Spleen (tissue), 11 donors: ENCODE measurements at regions not wholly inside any gene's neighbourhood (a gene's known extent, or its start where the extent isn't known, plus 50 kb on each side); places are given as distances from the start of the nearest gene placed in this dataset.

ENCODE experiments used
- DNase-seq: peaks from one replicate; pipeline ENCODE4 v3.0.0-alpha.2; 2020
- H3K27ac ChIP-seq, 8 donors: fragments of 200-600 bp; sonication (generic) in 7 of 8; 1 replicate in 4 of 8; 2 replicates in 4 of 8; pipeline versions ENCODE4 v1.5.0 to v1.8.0; 2016 to 2021; ENCODE audit warnings: inconsistent platforms in 4 of 8, mild to moderate bottlenecking in 4 of 8, moderate library complexity in 1 of 8
- H3K27me3 ChIP-seq, 7 donors: fragments of 200-600 bp; sonication (generic) in 6 of 7; replicated peaks in 1 of 7; 1 replicate in 4 of 7; 2 replicates in 3 of 7; pipeline versions ENCODE4 v1.5.0 to v1.8.0; 2016 to 2021; ENCODE audit warnings: inconsistent platforms in 3 of 7, mild to moderate bottlenecking in 1 of 7
- H3K36me3 ChIP-seq, 6 donors: fragments of 200-600 bp; sonication (generic) in 5 of 6; 1 replicate in 4 of 6; 2 replicates in 2 of 6; pipeline versions ENCODE4 v1.5.0 to v1.8.0; 2016 to 2021; ENCODE audit warnings: inconsistent platforms in 2 of 6
- H3K4me1 ChIP-seq, 6 donors: fragments of 200-600 bp; sonication (generic) in 5 of 6; 1 replicate in 3 of 6; 2 replicates in 3 of 6; pipeline versions ENCODE4 v1.5.0 to v1.8.0; 2016 to 2021; ENCODE audit warnings: inconsistent platforms in 3 of 6
- H3K4me3 ChIP-seq, 8 donors: fragments of 200-600 bp; sonication (generic) in 7 of 8; 1 replicate in 4 of 8; 2 replicates in 4 of 8; pipeline versions ENCODE4 v1.5.0 to v1.8.0; 2016 to 2021; ENCODE audit warnings: inconsistent platforms in 4 of 8, mild to moderate bottlenecking in 4 of 8, moderate library complexity in 2 of 8
- H3K9me3 ChIP-seq, 8 donors: fragments of 200-600 bp; sonication (generic) in 7 of 8; 1 replicate in 4 of 8; 2 replicates in 4 of 8; pipeline versions ENCODE4 v1.5.0 to v1.8.0; 2016 to 2021; ENCODE audit warnings: inconsistent platforms in 4 of 8
- POLR2A ChIP-seq, 3 donors: fragments of 450-650 bp; IDR thresholded peaks; one replicate each; pipeline ENCODE4 v1.5.1; 2017; ENCODE audit warnings: antibody characterized with exemption in 3 of 3, mild to moderate bottlenecking in 1 of 3
- POLR2AphosphoS5 ChIP-seq, 3 donors: sonication (generic); formaldehyde crosslinking; IDR thresholded peaks; one replicate each; pipeline ENCODE4 v1.5.1; 2017; ENCODE audit warnings: antibody characterized with exemption in 3 of 3
- WGBS, 5 donors: extraction: QIAGEN DNeasy Blood & Tissue Kit in 3 of 5; methylation state at CpG; one replicate each; pipeline versions ENCODE4 v1.1.5 to v1.1.7; 2013 to 2018; 5-methylcytosine and 5-hydroxymethylcytosine counted together
- intact Hi-C: fragments of 100-400 bp; cut with DNase I; formaldehyde crosslinking; loops from one replicate; pipeline ENCODE4 v1.15.0; 2023; ENCODE audit warnings: low total_unique reads
- TF ChIP-seq, protein P1 (sequence below), 11 experiments: fragments of 200-600 bp in 7 of 11; fragments of 450-650 bp in 4 of 11; sonication (generic) in 4 of 11; IDR thresholded peaks in 8 of 11; conservative IDR thresholded peaks in 3 of 11; 1 replicate in 7 of 11; 2 replicates in 4 of 11; pipeline versions ENCODE4 v1.4.0 to v1.8.0; 2016 to 2021; ENCODE audit warnings: antibody characterized with exemption in 11 of 11, inconsistent platforms in 4 of 11, mild to moderate bottlenecking in 1 of 11
- donor health status: healthy with polysubstance abuse.
- donor health status: DM: no; HTN: no; CAD: no; lungs with moderate emphysema.
- donor health status: DM: no; HTN: no; CAD: no.
- donor health status: Bipolar disorder and iron deficiency.
- donor health status: healthy.
- donor health status: DM: no; HTN: no; CAD: no.
- donor health status: DM: yes; HTN: yes; CAD: no.

DNA sequence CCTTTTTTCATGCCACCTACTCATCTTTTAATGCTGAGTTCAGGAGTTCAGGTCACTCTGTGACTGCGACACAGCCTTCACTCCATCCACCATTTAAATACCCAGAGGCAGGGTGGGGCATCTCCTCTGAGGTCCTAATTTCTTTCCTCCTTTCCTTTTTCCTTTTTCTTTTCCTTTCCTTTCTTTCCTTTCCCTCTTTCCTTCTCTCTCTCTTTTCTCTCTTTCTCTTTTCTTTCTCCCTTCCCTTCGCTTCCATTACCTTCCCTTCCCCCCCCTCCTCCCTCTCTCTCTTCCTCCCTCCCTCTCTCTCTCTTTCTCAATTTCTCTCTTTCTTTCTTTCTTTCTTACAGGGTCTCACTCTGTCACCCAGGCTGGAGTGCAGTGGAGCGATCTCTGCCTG, 145.9 kb upstream of the SVIL start:
- DNase-seq = no peak
- no peak overlapping the region for H3K4me3 ChIP-seq
- H3K27ac ChIP-seq = no peak overlapping the region
- intact Hi-C loops = no loop called here
- no peaks in the 10 kb centered on the region for H3K9me3 ChIP-seq
- 77 to 96% (median 87%) methylated on average over 3 of the region's 3 CpGs for WGBS, 5 donors
- no peaks in the 10 kb centered on the region for H3K4me1 ChIP-seq
- TF ChIP-seq POLR2AphosphoS5 (IDR thresholded peaks at IDR 0.05) (no peak), POLR2A (IDR thresholded peaks at IDR 0.05) (no peak)
- TF ChIP-seq, protein P1, sequence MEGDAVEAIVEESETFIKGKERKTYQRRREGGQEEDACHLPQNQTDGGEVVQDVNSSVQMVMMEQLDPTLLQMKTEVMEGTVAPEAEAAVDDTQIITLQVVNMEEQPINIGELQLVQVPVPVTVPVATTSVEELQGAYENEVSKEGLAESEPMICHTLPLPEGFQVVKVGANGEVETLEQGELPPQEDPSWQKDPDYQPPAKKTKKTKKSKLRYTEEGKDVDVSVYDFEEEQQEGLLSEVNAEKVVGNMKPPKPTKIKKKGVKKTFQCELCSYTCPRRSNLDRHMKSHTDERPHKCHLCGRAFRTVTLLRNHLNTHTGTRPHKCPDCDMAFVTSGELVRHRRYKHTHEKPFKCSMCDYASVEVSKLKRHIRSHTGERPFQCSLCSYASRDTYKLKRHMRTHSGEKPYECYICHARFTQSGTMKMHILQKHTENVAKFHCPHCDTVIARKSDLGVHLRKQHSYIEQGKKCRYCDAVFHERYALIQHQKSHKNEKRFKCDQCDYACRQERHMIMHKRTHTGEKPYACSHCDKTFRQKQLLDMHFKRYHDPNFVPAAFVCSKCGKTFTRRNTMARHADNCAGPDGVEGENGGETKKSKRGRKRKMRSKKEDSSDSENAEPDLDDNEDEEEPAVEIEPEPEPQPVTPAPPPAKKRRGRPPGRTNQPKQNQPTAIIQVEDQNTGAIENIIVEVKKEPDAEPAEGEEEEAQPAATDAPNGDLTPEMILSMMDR (IDR thresholded peaks at IDR 0.05 in 8 of 11, conservative IDR thresholded peaks at IDR 0.05 in 3 of 11) = no peak
- H3K27me3 ChIP-seq = peaks cover 0 to 26% (median 0%) of the 10 kb centered on the region in 7 donors
- no peaks in the 10 kb centered on the region for H3K36me3 ChIP-seq

DNA sequence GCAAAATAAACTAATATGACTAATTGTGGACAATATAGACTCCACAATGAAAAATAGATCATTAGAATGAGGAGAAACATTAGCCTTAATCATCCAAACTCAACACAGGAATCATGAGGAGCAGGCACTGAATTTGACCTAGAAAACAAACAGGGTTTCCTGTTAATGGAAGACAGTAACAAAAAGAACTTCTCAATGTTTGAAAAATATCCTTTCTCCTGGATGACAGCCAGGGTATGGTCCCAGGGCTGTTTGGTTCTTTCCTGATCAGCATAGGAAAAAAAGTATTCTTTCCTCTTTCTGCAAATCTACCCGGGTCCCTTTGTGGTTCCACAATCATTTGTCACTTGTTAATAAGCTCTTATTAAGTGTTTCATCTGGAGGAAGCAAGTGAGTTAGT, 145.3 kb upstream of the SVIL start:
- no peaks in the 10 kb centered on the region for H3K4me1 ChIP-seq
- no peaks in the 10 kb centered on the region for H3K36me3 ChIP-seq
- H3K9me3 ChIP-seq = no peaks in the 10 kb centered on the region
- no peak overlapping the region for H3K27ac ChIP-seq
- peaks cover 0 to 28% (median 0%) of the 10 kb centered on the region in 7 donors for H3K27me3 ChIP-seq
- intact Hi-C loops = no loop called here
- TF ChIP-seq POLR2AphosphoS5 (IDR thresholded peaks at IDR 0.05) = no peak
- WGBS, 5 donors = 0 to 8% (median 7%) methylated on average over 1 of the region's 1 CpG
- H3K4me3 ChIP-seq = no peak overlapping the region
- DNase-seq = no peak

DNA sequence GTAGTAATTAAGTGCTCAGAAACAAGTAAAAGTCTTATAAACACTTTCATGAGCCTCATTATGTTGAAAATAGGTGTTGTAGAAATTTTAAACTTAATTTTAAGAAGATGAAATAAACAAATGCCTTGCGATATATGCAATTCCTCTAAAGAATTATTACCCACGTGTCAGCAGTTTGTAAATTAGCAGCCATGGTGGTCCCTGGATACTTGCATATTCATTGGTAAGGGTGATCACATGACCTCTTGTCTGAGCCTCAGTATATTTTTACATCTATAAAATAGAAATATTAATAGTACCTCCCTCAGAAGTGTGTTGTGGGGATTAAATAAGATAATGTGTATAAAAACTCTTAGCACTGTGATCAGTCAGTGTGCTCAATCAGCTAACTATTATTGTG, 141.5 kb upstream of the SVIL start:
- TF ChIP-seq POLR2AphosphoS5 (IDR thresholded peaks at IDR 0.05) = no peak
- TF ChIP-seq POLR2A (IDR thresholded peaks at IDR 0.05) = no peak
- TF ChIP-seq, protein P1 (IDR thresholded peaks at IDR 0.05 in 8 of 11, conservative IDR thresholded peaks at IDR 0.05 in 3 of 11) = no peak
- intact Hi-C loops = no loop called here
- WGBS, 5 donors = 81 to 95% (median 89%) methylated on average over 2 of the region's 2 CpGs
- Histone ChIP-seq H3K36me3 (no peaks in the 10 kb centered on the region), H3K4me3 (no peak overlapping the region), H3K4me1 (peaks cover 0 to 7% (median 0%) of the 10 kb centered on the region in 6 donors), H3K27ac (no peak overlapping the region), H3K27me3 (peaks cover 0 to 12% (median 0%) of the 10 kb centered on the region in 7 donors), H3K9me3 (no peaks in the 10 kb centered on the region)
- no peak for DNase-seq

DNA sequence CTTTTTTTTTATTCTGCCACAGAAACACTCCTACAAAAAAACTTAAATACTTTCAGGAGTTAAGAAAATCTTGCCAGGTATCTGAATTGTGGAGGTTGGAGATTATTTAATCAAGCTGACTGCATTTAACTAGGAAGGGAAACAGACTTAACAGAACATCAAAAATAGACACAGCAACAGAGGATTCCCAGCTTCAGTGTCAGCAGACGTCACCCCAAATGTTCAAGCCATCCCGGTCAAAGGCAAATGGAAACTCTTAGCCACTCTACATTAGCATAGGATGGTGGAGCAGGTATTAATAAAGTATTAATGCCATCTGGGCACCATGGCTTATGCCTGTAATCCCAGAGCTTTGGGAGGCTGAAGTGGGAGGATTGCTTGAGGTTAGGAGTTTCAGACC, 139.7 kb upstream of the SVIL start:
- WGBS, 5 donors = 81 to 91% (median 89%) methylated on average over 2 of the region's 2 CpGs
- DNase-seq = no peak
- H3K36me3 ChIP-seq = no peaks in the 10 kb centered on the region
- TF ChIP-seq, protein P1 (IDR thresholded peaks at IDR 0.05 in 8 of 11, conservative IDR thresholded peaks at IDR 0.05 in 3 of 11) = no peak
- no peak for TF ChIP-seq POLR2A (IDR thresholded peaks at IDR 0.05)
- TF ChIP-seq POLR2AphosphoS5 (IDR thresholded peaks at IDR 0.05) = no peak
- H3K4me1 ChIP-seq = peaks cover 0 to 7% (median 0%) of the 10 kb centered on the region in 6 donors
- intact Hi-C loops = no loop called here
- H3K27me3 ChIP-seq = peaks cover 0 to 18% (median 0%) of the 10 kb centered on the region in 7 donors
- H3K9me3 ChIP-seq = no peaks in the 10 kb centered on the region
- no peak overlapping the region for H3K27ac ChIP-seq
- no peak overlapping the region for H3K4me3 ChIP-seq

DNA sequence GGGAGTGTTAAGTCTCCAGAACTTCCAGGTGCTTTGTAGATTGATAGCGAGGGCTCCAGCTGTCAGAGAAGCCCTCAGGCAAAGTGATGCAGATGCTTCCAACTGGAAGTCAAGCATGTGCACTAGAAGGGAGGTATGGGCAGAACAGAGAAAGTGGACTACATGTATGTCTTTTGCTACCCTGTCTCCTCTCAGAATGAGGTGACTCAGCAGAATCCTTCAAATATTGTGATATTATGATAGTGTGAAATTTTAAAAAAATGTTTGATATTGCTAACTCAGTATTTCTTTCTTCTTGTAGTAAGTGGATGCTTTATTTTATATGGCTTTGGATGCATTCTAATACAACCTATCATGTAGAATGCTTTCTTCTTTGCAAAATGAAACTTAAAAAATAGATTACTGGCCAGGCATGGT, 138.9 kb upstream of the SVIL start:
- intact Hi-C loops = no loop called here
- Histone ChIP-seq H3K27ac (no peak overlapping the region), H3K36me3 (no peaks in the 10 kb centered on the region), H3K4me3 (no peak overlapping the region), H3K27me3 (peaks cover 0 to 13% (median 0%) of the 10 kb centered on the region in 7 donors), H3K9me3 (no peaks in the 10 kb centered on the region), H3K4me1 (peaks cover 0 to 7% (median 0%) of the 10 kb centered on the region in 6 donors)
- DNase-seq = no peak
- TF ChIP-seq POLR2A (IDR thresholded peaks at IDR 0.05) (no peak), POLR2AphosphoS5 (IDR thresholded peaks at IDR 0.05) (no peak)
- TF ChIP-seq, protein P1 (IDR thresholded peaks at IDR 0.05 in 8 of 11, conservative IDR thresholded peaks at IDR 0.05 in 3 of 11) = no peak
- 88 to 100% (median 97%) methylated on average over 1 of the region's 1 CpG for WGBS, 5 donors
